H1 (cell line): ENCODE measurements at regions not wholly inside any gene's neighbourhood (a gene's known extent, or its start where the extent isn't known, plus 50 kb on each side); places are given as distances from the start of the nearest gene placed in this dataset.

Experiments
- CTCF ChIA-PET: fragments of 300-600 bp; sonication (Branson Sonifier 250); formaldehyde crosslinking; loops from one replicate; lab custom pipeline; 2021; ENCODE audit not compliant: partially characterized antibody; lab: Charles Lee
- POLR2A ChIA-PET: fragments of 300-600 bp; sonication (Branson Sonifier 250); formaldehyde crosslinking; loops from one replicate; lab custom pipeline; 2021; ENCODE audit warnings: inconsistent platforms; ENCODE audit not compliant: partially characterized antibody; lab: Charles Lee
- DNase-seq, 2 experiments: peaks; one replicate each; pipeline versions ENCODE4 v3.0.0 to v3.0.0-alpha.2; 2010 to 2022; ENCODE audit warnings: low spot score in 2 of 2, low read depth in 1 of 2, mixed read lengths in 1 of 2
- FAIRE-seq: peaks from 2 replicates; lab custom pipeline; 2011; peaks lifted over from hg19 to GRCh38; lab: Jason Lieb, UNC
- H2AFZ ChIP-seq: 2 replicates; pipeline ENCODE4 v1.8.1; 2012; ENCODE audit warnings: low read length, inconsistent platforms
- H2AK5ac ChIP-seq: 2 replicates; pipeline ENCODE4 v1.6.1; 2013; ENCODE audit warnings: low read depth, low read length
- H2BK120ac ChIP-seq: replicated peaks from 2 replicates; pipeline ENCODE3; 2013; ENCODE audit warnings: low read depth, low read length, inconsistent platforms
- H2BK12ac ChIP-seq: 2 replicates; pipeline ENCODE4 v1.6.1; 2013; ENCODE audit warnings: low read depth, low read length
- H2BK15ac ChIP-seq: 2 replicates; pipeline ENCODE4 v1.6.1; 2013; ENCODE audit warnings: low read length
- H2BK20ac ChIP-seq: 2 replicates; pipeline ENCODE4 v1.6.1; 2013; ENCODE audit warnings: low read length
- H2BK5ac ChIP-seq: 2 replicates; pipeline ENCODE4 v1.6.1; 2013; ENCODE audit warnings: low read depth, low read length
- H3K14ac ChIP-seq: 2 replicates; pipeline ENCODE4 v1.6.1; 2013; ENCODE audit warnings: inconsistent platforms; ENCODE audit not compliant: insufficient read length
- H3K18ac ChIP-seq: 2 replicates; pipeline ENCODE4 v1.6.1; 2013; ENCODE audit warnings: low read length; ENCODE audit errors: extremely low read depth
- H3K23ac ChIP-seq: 2 replicates; pipeline ENCODE4 v1.6.1; 2013; ENCODE audit warnings: inconsistent platforms; ENCODE audit not compliant: insufficient read length
- H3K23me2 ChIP-seq: 2 replicates; pipeline ENCODE4 v1.6.1; 2013; ENCODE audit warnings: low read depth, low read length
- H3K27ac ChIP-seq: 2 replicates; pipeline ENCODE4 v1.6.1; 2011; ENCODE audit warnings: low read depth, low read length, inconsistent platforms
- H3K27me3 ChIP-seq, 4 experiments: replicated peaks in 1 of 4; 1 replicate in 1 of 4; 2 replicates in 3 of 4; pipeline versions ENCODE4 v1.6.1 to v1.8.1; 2011 to 2013; ENCODE audit warnings: low read length in 3 of 4, mild to moderate bottlenecking in 3 of 4, inconsistent platforms in 2 of 4, mixed read lengths in 2 of 4, moderate library complexity in 1 of 4; ENCODE audit not compliant: control insufficient read depth in 3 of 4, insufficient read depth in 3 of 4; ENCODE audit errors: extremely low read depth in 1 of 4
- H3K36me3 ChIP-seq, 4 experiments: 2 replicates each; pipeline versions ENCODE4 v1.6.1 to v1.8.1; 2011 to 2013; ENCODE audit warnings: mild to moderate bottlenecking in 4 of 4, low read length in 3 of 4, moderate library complexity in 2 of 4, control low read depth in 1 of 4, inconsistent platforms in 1 of 4; ENCODE audit not compliant: insufficient read depth in 4 of 4, control insufficient read depth in 2 of 4
- H3K4ac ChIP-seq: replicated peaks from 2 replicates; pipeline ENCODE3; 2013; ENCODE audit warnings: low read length, low read depth, mixed read lengths, inconsistent platforms; ENCODE audit not compliant: insufficient read length
- H3K4me1 ChIP-seq, 4 experiments: replicated peaks in 1 of 4; 1 replicate in 1 of 4; 2 replicates in 3 of 4; pipeline versions ENCODE4 v1.6.1 to v1.8.1; 2011 to 2013; ENCODE audit warnings: low read length in 3 of 4, inconsistent platforms in 2 of 4, mixed read lengths in 1 of 4; ENCODE audit not compliant: insufficient read depth in 4 of 4, control insufficient read depth in 3 of 4
- H3K4me2 ChIP-seq, 2 experiments: 2 replicates each; pipeline versions ENCODE4 v1.6.1 to v1.8.1; 2011 to 2013; ENCODE audit warnings: low read depth in 2 of 2, low read length in 2 of 2, control low read depth in 1 of 2, inconsistent platforms in 1 of 2, mild to moderate bottlenecking in 1 of 2; ENCODE audit not compliant: insufficient read depth in 1 of 2
- H3K4me3 ChIP-seq, 4 experiments: fragments of 200-600, 300-600 bp in 1 of 4; sonication (generic), shearing (Covaris generic), sonication (Bioruptor Twin) in 1 of 4; 2 replicates each; pipeline versions ENCODE4 v1.5.1 to v1.8.1; 2011 to 2016; ENCODE audit warnings: low read length in 4 of 4, low read depth in 3 of 4, control low read depth in 2 of 4, inconsistent platforms in 2 of 4, mild to moderate bottlenecking in 2 of 4, mixed read lengths in 1 of 4, moderate library complexity in 1 of 4; ENCODE audit not compliant: insufficient read depth in 2 of 4; ENCODE audit errors: extremely low read depth in 1 of 4
- H3K56ac ChIP-seq: replicated peaks from 2 replicates; pipeline ENCODE3; 2013; ENCODE audit warnings: low read depth, mild to moderate bottlenecking, mixed read lengths, low read length, inconsistent platforms; ENCODE audit not compliant: insufficient read length
- H3K79me1 ChIP-seq: 2 replicates; pipeline ENCODE4 v1.6.1; 2013; ENCODE audit warnings: low read depth, low read length, control low read depth
- H3K79me2 ChIP-seq, 2 experiments: 2 replicates each; pipeline versions ENCODE4 v1.6.1 to v1.8.1; 2012 to 2013; ENCODE audit warnings: low read length in 2 of 2, mild to moderate bottlenecking in 2 of 2, inconsistent platforms in 1 of 2; ENCODE audit not compliant: insufficient read depth in 2 of 2, control insufficient read depth in 1 of 2
- H3K9ac ChIP-seq, 4 experiments: replicated peaks in 1 of 4; 1 replicate in 1 of 4; 2 replicates in 3 of 4; pipeline versions ENCODE4 v1.6.1 to v1.8.1; 2011 to 2013; ENCODE audit warnings: low read depth in 3 of 4, low read length in 3 of 4, control low read depth in 2 of 4, mild to moderate bottlenecking in 2 of 4, moderate library complexity in 2 of 4, inconsistent platforms in 1 of 4; ENCODE audit errors: extremely low read depth in 1 of 4
- H3K9me3 ChIP-seq, 2 experiments: 2 replicates each; pipeline versions ENCODE4 v1.6.1 to v1.8.1; 2012 to 2013; ENCODE audit warnings: mild to moderate bottlenecking in 2 of 2, moderate library complexity in 2 of 2, control low read depth in 1 of 2, inconsistent platforms in 1 of 2, low read depth in 1 of 2, low read length in 1 of 2, mixed read lengths in 1 of 2; ENCODE audit not compliant: insufficient read depth in 2 of 2
- H4K20me1 ChIP-seq, 2 experiments: replicated peaks in 1 of 2; 2 replicates each; pipeline versions ENCODE3 to v1.8.1; 2011 to 2013; ENCODE audit warnings: inconsistent platforms in 2 of 2, low read length in 2 of 2, mild to moderate bottlenecking in 1 of 2; ENCODE audit not compliant: insufficient read depth in 2 of 2, control insufficient read depth in 1 of 2
- H4K5ac ChIP-seq: 2 replicates; pipeline ENCODE4 v1.6.1; 2013; ENCODE audit warnings: low read length, low read depth, mixed read lengths, inconsistent platforms; ENCODE audit not compliant: insufficient read length
- H4K8ac ChIP-seq: 2 replicates; pipeline ENCODE4 v1.8.0; 2013; ENCODE audit warnings: mild to moderate bottlenecking, moderate library complexity, low read length, inconsistent platforms; ENCODE audit not compliant: insufficient read depth; ENCODE audit errors: extremely low read depth
- H4K91ac ChIP-seq: replicated peaks from 2 replicates; pipeline ENCODE3; 2013; ENCODE audit warnings: low read length, mixed read lengths, inconsistent platforms; ENCODE audit not compliant: insufficient read length
- ATF3 ChIP-seq: IDR thresholded peaks from 2 replicates; pipeline ENCODE4 v1.6.1; 2011; ENCODE audit warnings: low read depth, mild to moderate bottlenecking, low read length; ENCODE audit not compliant: insufficient read depth
- CTCF ChIP-seq, 3 experiments: IDR thresholded peaks; 1 replicate in 2 of 3; 2 replicates in 1 of 3; pipeline versions ENCODE4 v1.5.1 to v1.6.1; 2011; ENCODE audit warnings: low read length in 3 of 3, mild to moderate bottlenecking in 3 of 3, inconsistent platforms in 2 of 3, low read depth in 1 of 3, moderate library complexity in 1 of 3; ENCODE audit not compliant: insufficient read depth in 1 of 3; ENCODE audit errors: control extremely low read depth in 1 of 3
- E2F6 ChIP-seq: IDR thresholded peaks from 2 replicates; pipeline ENCODE4 v1.6.1; 2012; ENCODE audit warnings: inconsistent platforms
- EP300 ChIP-seq, 2 experiments: IDR thresholded peaks; 1 replicate in 1 of 2; 2 replicates in 1 of 2; pipeline ENCODE4 v1.6.1; 2011 to 2012; ENCODE audit warnings: low read depth in 2 of 2, low read length in 2 of 2, mild to moderate bottlenecking in 2 of 2, borderline replicate concordance in 1 of 2, inconsistent platforms in 1 of 2, moderate library complexity in 1 of 2
- POLR2AphosphoS5 ChIP-seq: IDR thresholded peaks from 2 replicates; pipeline ENCODE4 v1.6.1; 2011; ENCODE audit warnings: low read depth, low read length
- RNF2 ChIP-seq: fragments of 200-900, 300-1000 bp; sonication (generic); IDR thresholded peaks from 2 replicates; pipeline ENCODE4 v1.7.1; 2016; ENCODE audit warnings: borderline replicate concordance, low read depth, mild to moderate bottlenecking, antibody characterized with exemption, low read length; ENCODE audit not compliant: poor library complexity, severe bottlenecking; ENCODE audit errors: missing control alignments
- ZNF274 ChIP-seq: IDR thresholded peaks from 2 replicates; pipeline ENCODE4 v1.7.0; 2012; ENCODE audit warnings: low read length, borderline replicate concordance; ENCODE audit errors: extremely low read depth
- WGBS, 2 experiments: shearing (Covaris generic) in 1 of 2; methylation state at CpG; one replicate each; pipeline versions ENCODE4 v1.1.6 to v1.1.7; 2013 to 2015; ENCODE audit warnings: low lambda C conversion rate in 2 of 2, mixed read lengths in 2 of 2, inconsistent platforms in 1 of 2, low coverage in 1 of 2, missing lambda C conversion rate in 1 of 2; ENCODE audit not compliant: insufficient replicate concordance in 2 of 2, insufficient coverage in 1 of 2, insufficient read length in 1 of 2; ENCODE audit errors: extremely low coverage in 1 of 2, missing lambda C conversion rate in 1 of 2; 5-methylcytosine and 5-hydroxymethylcytosine counted together

- H3K4me2 ChIP-seq, result peak overlapping the region; percentile 74 to 77
- FAIRE-seq, result no peak
- CTCF ChIA-PET, result interaction anchor here (1.3 kb wide), 1 partner anchor 27 kb away, joined by 4 read pairs; no protein-coding TSS in a partner anchor
- TF ChIP-seq RNF2 (peak; percentile 34), EP300 (IDR thresholded peaks at IDR 0.05; ENCODE audit: borderline replicate concordance in 1 of 2, low read depth in 2 of 2, low read length in 2 of 2) (no peak), ATF3 (no peak), POLR2AphosphoS5 (no peak), ZNF274 (no peak), CTCF (IDR thresholded peaks at IDR 0.05; ENCODE audit: control extremely low read depth in 1 of 3, insufficient read depth in 1 of 3, low read depth in 1 of 3, low read length in 3 of 3) (peak; percentile 50 to 62 (median 61)), E2F6 (no peak)
Observed at GRCh38 chr1:147080671-147081394, 91.4 kb downstream of the PRKAB2 start.

More at GRCh38 chr1:147080671-147081394, 91.4 kb downstream of the PRKAB2 start:
- H2AFZ ChIP-seq, result peak overlapping the region; percentile 75
- no peak overlapping the region for H4K8ac ChIP-seq
- H4K5ac ChIP-seq, result no peak overlapping the region
- no peak overlapping the region for H3K27ac ChIP-seq
- no peak overlapping the region for H4K91ac ChIP-seq
- no peaks in the 10 kb centered on the region for H3K79me1 ChIP-seq
- peak in 1 of 2 experiments; percentile 77 for DNase-seq
- H2BK120ac ChIP-seq, result no peak overlapping the region
- POLR2A ChIA-PET, result interaction anchor here (0.6 to 1.5 kb wide), 6 partner anchors 8 to 693 kb away, joined by 3 to 5 read pairs (median 4); no protein-coding TSS in a partner anchor
- H3K9ac ChIP-seq, result no peak overlapping the region
- 4% methylated on average over 28 of the region's 28 CpGs; no CpG with 5 or more reads in 1 of the 2 experiments for WGBS, 2 experiments
- no peak overlapping the region for H3K18ac ChIP-seq
- H4K20me1 ChIP-seq, result peaks cover 4 to 9% of the 10 kb centered on the region in 2 experiments
- H3K27me3 ChIP-seq, result peaks cover 57 to 94% (median 82%) of the 10 kb centered on the region in 4 experiments
- no peak overlapping the region for H3K23ac ChIP-seq
- H3K23me2 ChIP-seq, result peaks cover 10% of the 10 kb centered on the region
- H3K14ac ChIP-seq, result no peak overlapping the region
- H2BK12ac ChIP-seq, result no peak overlapping the region
- no peak overlapping the region for H3K56ac ChIP-seq
- no peak overlapping the region for H2AK5ac ChIP-seq
- H3K4me1 ChIP-seq, result peaks cover 8 to 39% (median 28%) of the 10 kb centered on the region in 4 experiments; a peak in 6 of 7 replicates
- no peak overlapping the region for H2BK5ac ChIP-seq
- H3K4me3 ChIP-seq, result peak overlapping the region; percentile 16 to 51 (median 24); a peak in 7 of 8 replicates
- no peaks in the 10 kb centered on the region for H3K79me2 ChIP-seq
- no peak overlapping the region for H3K4ac ChIP-seq
- H3K9me3 ChIP-seq, result no peaks in the 10 kb centered on the region
- H2BK20ac ChIP-seq, result no peak overlapping the region
- H3K36me3 ChIP-seq, result no peaks in the 10 kb centered on the region
- no peak overlapping the region for H2BK15ac ChIP-seq
